ENCODE measurements at regions not wholly inside any gene's neighbourhood (a gene's known extent, or its start where the extent isn't known, plus 50 kb on each side); places are given as distances from the start of the nearest gene placed in this dataset.

- Histone ChIP-seq H3K4me3 (no peak overlapping the region), H3K27ac (no peak overlapping the region), H3K36me3 (no peaks in the 10 kb centered on the region), H3K9me3 (no peaks in the 10 kb centered on the region), H3K27me3 (no peaks in the 10 kb centered on the region), H3K4me1 (no peaks in the 10 kb centered on the region)
- intact Hi-C loops (cut with DNase I; ENCODE audit: low total_unique reads) = no loop called here
- no peak for TF ChIP-seq POLR2A (IDR thresholded peaks at IDR 0.05)
- no peak for TF ChIP-seq CTCF (IDR thresholded peaks at IDR 0.05)
- no peak for DNase-seq
These were observed 211.1 kb upstream of the IGFBP3 start for GRCh38 chr7:46131916-46132795.

DNA sequence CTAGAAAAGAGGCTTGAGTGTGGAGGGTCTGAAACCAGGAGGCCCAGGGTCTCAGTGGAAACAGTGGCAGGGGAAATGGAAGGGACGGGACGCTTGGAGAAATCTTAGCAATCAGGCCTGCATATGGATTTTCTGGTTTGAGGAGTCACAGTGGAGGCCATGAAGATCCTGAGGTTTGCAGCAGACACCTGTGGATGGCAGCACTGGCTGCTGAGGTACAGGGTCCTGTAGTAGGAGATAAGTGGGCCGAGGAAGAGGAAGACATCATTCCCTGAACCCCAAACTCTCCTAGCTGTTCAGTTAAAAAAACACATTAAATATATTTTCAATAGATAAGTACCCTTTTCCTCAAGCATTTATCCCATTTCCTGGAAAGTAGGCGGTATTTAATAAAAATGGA, 208.8 kb upstream of the IGFBP3 start:
- TF ChIP-seq CTCF (IDR thresholded peaks at IDR 0.05) (no peak), POLR2A (IDR thresholded peaks at IDR 0.05) (no peak)
- intact Hi-C loops (cut with DNase I; ENCODE audit: low total_unique reads) = no loop called here

GRCh38 chr7:46127814-46128213, 206.7 kb upstream of the IGFBP3 start:
- Histone ChIP-seq H3K36me3 (no peaks in the 10 kb centered on the region), H3K27ac (no peak overlapping the region), H3K9me3 (no peaks in the 10 kb centered on the region), H3K4me1 (no peaks in the 10 kb centered on the region), H3K27me3 (no peaks in the 10 kb centered on the region), H3K4me3 (no peak overlapping the region)
- TF ChIP-seq CTCF (IDR thresholded peaks at IDR 0.05) (no peak), POLR2A (IDR thresholded peaks at IDR 0.05) (no peak)
- intact Hi-C loops (cut with DNase I; ENCODE audit: low total_unique reads) = no loop called here
- DNase-seq = no peak

More for the DNA sequence above, 208.8 kb upstream of the IGFBP3 start:
- Histone ChIP-seq H3K27ac (no peak overlapping the region), H3K9me3 (no peaks in the 10 kb centered on the region), H3K4me1 (no peaks in the 10 kb centered on the region), H3K36me3 (no peaks in the 10 kb centered on the region), H3K4me3 (no peak overlapping the region), H3K27me3 (no peaks in the 10 kb centered on the region)
- no peak for DNase-seq

- Histone ChIP-seq H3K9me3 (no peaks in the 10 kb centered on the region), H3K4me3 (no peak overlapping the region), H3K4me1 (no peaks in the 10 kb centered on the region), H3K27me3 (no peaks in the 10 kb centered on the region), H3K27ac (no peak overlapping the region), H3K36me3 (no peaks in the 10 kb centered on the region)
- TF ChIP-seq CTCF (IDR thresholded peaks at IDR 0.05) (no peak), POLR2A (IDR thresholded peaks at IDR 0.05) (no peak)
- DNase-seq = no peak
- intact Hi-C loops (cut with DNase I; ENCODE audit: low total_unique reads) = no loop called here
These were observed 205.7 kb upstream of the IGFBP3 start for GRCh38 chr7:46126675-46127300.

GRCh38 chr7:46123756-46124343, 202.8 kb upstream of the IGFBP3 start:
- no peak for TF ChIP-seq POLR2A (IDR thresholded peaks at IDR 0.05)
- TF ChIP-seq CTCF (IDR thresholded peaks at IDR 0.05) = no peak
- no peak overlapping the region for H3K4me3 ChIP-seq
- intact Hi-C loops (cut with DNase I; ENCODE audit: low total_unique reads) = no loop called here
- no peaks in the 10 kb centered on the region for H3K36me3 ChIP-seq
- no peaks in the 10 kb centered on the region for H3K9me3 ChIP-seq
- no peaks in the 10 kb centered on the region for H3K4me1 ChIP-seq
- H3K27ac ChIP-seq = no peak overlapping the region
- DNase-seq = no peak
- no peaks in the 10 kb centered on the region for H3K27me3 ChIP-seq
